Myocyte (in vitro differentiated cells): ENCODE measurements at regions not wholly inside any gene's neighbourhood (a gene's known extent, or its start where the extent isn't known, plus 50 kb on each side); places are given as distances from the start of the nearest gene placed in this dataset.
A peak's percentile ranks its signal among the peaks of the same experiment; 100 is the strongest.

Experiments
- DNase-seq: peaks from one replicate; pipeline ENCODE4 v3.0.0-alpha.2; 2012; ENCODE audit warnings: low read depth

DNA sequence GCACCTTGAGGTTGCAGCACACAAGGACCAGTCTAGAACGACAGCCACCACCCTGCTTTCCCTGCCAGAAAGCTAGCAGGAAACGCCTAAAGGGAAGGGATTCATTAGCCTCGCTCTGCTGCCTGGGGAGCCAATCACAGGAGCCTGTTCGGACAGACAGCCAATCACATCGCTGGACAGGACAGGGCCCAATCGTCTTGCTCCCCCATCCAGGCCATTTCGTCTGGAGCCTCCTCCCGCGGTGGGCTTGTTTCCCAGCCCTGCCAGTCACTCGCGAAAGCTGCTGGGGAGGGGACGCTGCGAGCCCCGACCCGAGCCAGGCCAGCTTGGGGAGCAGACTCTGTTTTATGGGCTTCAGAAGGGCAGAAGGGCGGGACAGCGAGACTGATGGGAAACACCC is 79.8 kb upstream of the NCAM1 start:
- DNase-seq, result peak; percentile 96

- peak; percentile 43 for DNase-seq
Measured at GRCh38 chr11:112882494-112883381, 78.5 kb upstream of the NCAM1 start.

GRCh38 chr11:112884012-112884767 is 77.0 kb upstream of the NCAM1 start:
- DNase-seq, result peak; percentile 52

GRCh38 chr11:112885744-112886433 is 75.3 kb upstream of the NCAM1 start:
- DNase-seq, result no peak

- DNase-seq, result peak; percentile 14
Measured at GRCh38 chr11:112886434-112887370, 74.5 kb upstream of the NCAM1 start.

GRCh38 chr11:112889446-112889845 is 71.8 kb upstream of the NCAM1 start:
- DNase-seq, result no peak

DNA sequence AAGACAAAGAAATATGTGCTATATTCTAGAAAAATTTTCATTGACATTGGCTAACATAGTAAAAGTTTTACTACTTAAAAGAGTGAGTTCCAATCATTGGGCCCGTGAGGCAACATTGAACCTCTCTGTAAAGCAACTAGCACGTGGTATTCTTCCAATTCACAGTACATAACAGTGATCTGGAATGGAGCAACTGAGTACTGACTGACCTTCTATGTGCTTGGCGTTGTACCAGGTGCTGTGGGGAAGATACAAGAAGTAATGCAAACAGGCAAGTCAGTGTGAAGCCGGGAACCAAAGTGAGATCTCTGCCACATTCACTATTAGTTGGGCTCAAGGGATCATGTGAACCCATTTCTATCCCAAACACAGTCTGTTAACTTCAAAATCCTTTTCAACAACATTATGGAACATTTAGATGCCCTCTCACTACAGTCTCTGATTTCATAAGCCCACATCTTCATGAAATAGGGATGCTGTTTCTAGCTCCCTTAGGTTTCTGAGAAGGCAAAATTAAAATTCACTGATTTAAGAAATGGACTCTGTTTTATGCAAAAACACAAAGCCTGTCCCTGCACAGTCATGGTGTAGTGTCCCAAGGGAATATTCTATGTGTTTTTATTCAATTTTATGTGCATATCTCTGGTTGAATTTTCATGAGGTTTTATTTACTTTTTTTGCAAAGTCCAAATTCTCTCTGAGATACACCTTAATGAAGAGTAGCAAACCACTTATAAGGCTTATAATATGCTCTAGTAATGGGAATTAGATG is 61.8 kb upstream of the NCAM1 start:
- no peak for DNase-seq

- DNase-seq, result no peak
Measured at GRCh38 chr11:112901924-112902323, 59.3 kb upstream of the NCAM1 start.

DNA sequence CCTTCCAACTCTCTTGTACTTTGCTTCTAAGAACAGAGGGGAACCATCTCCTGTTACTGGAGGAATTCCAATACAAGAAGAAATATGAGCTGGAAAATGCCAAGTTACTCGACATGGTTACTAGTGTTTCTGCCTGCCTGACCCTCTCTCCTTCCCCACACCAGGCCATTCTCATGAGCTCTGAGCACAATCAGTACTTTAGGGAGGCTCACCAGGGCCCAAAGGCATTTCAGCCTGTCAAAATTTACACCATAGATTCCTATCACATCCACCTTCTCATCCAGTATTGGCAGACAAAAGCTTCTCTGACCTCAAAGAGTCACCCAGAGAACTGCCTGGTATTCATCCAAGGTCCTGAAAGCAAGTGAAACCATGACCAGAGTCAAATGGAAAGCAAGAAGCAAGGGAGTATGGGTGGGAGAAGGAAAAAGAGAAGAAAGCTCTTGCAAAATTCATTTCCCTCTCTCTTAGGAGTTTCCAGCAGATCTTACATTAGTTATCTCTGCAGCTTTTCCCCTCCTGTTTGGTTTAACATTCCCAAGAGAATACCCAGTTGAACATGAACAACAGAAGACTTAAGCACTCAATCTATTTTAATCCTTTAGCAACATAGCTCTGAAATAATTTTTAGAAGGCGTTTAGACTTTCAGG is 58.7 kb upstream of the NCAM1 start:
- peak; percentile 37 for DNase-seq

GRCh38 chr11:112903340-112903739 is 57.9 kb upstream of the NCAM1 start:
- no peak for DNase-seq

- no peak for DNase-seq
Measured at GRCh38 chr11:112911124-112911523, 50.1 kb upstream of the NCAM1 start.
